ENCODE measurements at regions not wholly inside any gene's neighbourhood (a gene's known extent, or its start where the extent isn't known, plus 50 kb on each side); places are given as distances from the start of the nearest gene placed in this dataset.

- no peak for TF ChIP-seq CTCF (conservative IDR thresholded peaks at IDR 0.05)
- no peak for TF ChIP-seq ZFX (IDR thresholded peaks at IDR 0.05)
These were observed 122.2 kb upstream of the PTPN1 start for GRCh38 chr20:50387996-50388332.
